K562 (cell line): ENCODE measurements at regions not wholly inside any gene's neighbourhood (a gene's known extent, or its start where the extent isn't known, plus 50 kb on each side); places are given as distances from the start of the nearest gene placed in this dataset.

Experiments used
- ATAC-seq: fragments of 200-7000 bp; cut with Tn5 transposase; 3 replicates; pipeline ENCODE4 v1.9.1; 2020; ENCODE audit warnings: moderate library complexity
- BruUV-seq: library from RNA; stranded (reverse); fragments of 400-500 nt; replicated peaks from 2 replicates; lab custom pipeline; 2021; lab: Mats Ljungman, UMichigan
- CTCF ChIA-PET: fragments of 300-600 bp; formaldehyde crosslinking; extraction: SDS; loops from one replicate; lab custom pipeline; 2021; ENCODE audit warnings: low intra/inter-chr PET ratio; lab: Yijun Ruan, JAX
- POLR2A ChIA-PET: fragments of 300-600, 350-650 bp; sonication (Branson Sonifier 250); formaldehyde crosslinking; extraction: SDS; loops from one replicate; lab custom pipeline; 2021; ENCODE audit warnings: antibody characterized with exemption, inconsistent platforms; lab: Yijun Ruan, JAX
- DNase-seq, 4 experiments: peaks; one replicate each; pipeline versions ENCODE4 v3.0.0 to v3.0.0-alpha.2; 2011 to 2018; ENCODE audit warnings: low spot score in 3 of 4, mixed read lengths in 3 of 4; ENCODE audit errors: extremely low read depth in 1 of 4
- FAIRE-seq: peaks from 2 replicates; lab custom pipeline; 2011; peaks lifted over from hg19 to GRCh38; lab: Jason Lieb, UNC
- H2AFZ ChIP-seq: 2 replicates; pipeline ENCODE4 v1.6.0; 2011; ENCODE audit warnings: low read depth, low read length, control low read depth, inconsistent platforms
- H3K27ac ChIP-seq: fragments of 200-600 bp; 3 replicates; pipeline ENCODE4 v1.8.0; 2011; ENCODE audit warnings: low read depth, mild to moderate bottlenecking, control low read depth, inconsistent platforms, low read length, moderate library complexity, mixed read lengths; ENCODE audit errors: extremely low read depth
- H3K27me3 ChIP-seq, 2 experiments: fragments of 300-600 bp in 1 of 2; 2 replicates in 1 of 2; 3 replicates in 1 of 2; pipeline versions ENCODE4 v1.6.0 to v1.8.0; 2011; ENCODE audit warnings: inconsistent platforms in 2 of 2, low read length in 2 of 2, mild to moderate bottlenecking in 1 of 2, mixed read lengths in 1 of 2, moderate library complexity in 1 of 2; ENCODE audit not compliant: control insufficient read depth in 2 of 2, insufficient read depth in 2 of 2
- H3K36me3 ChIP-seq: fragments of 300-600 bp; 3 replicates; pipeline ENCODE4 v1.8.0; 2011; ENCODE audit warnings: mild to moderate bottlenecking, low read length, inconsistent platforms; ENCODE audit not compliant: control insufficient read depth, insufficient read depth
- H3K4me1 ChIP-seq, 2 experiments: fragments of 200-600 bp in 1 of 2; replicated peaks in 1 of 2; 2 replicates in 1 of 2; 3 replicates in 1 of 2; pipeline versions ENCODE4 v1.5.1 to v1.8.0; 2011; ENCODE audit warnings: inconsistent platforms in 2 of 2, low read length in 2 of 2, mild to moderate bottlenecking in 1 of 2, mixed read lengths in 1 of 2, moderate library complexity in 1 of 2; ENCODE audit not compliant: control insufficient read depth in 2 of 2, insufficient read depth in 2 of 2
- H3K4me2 ChIP-seq: 2 replicates; pipeline ENCODE4 v1.6.1; 2011; ENCODE audit warnings: low read length, control low read depth, inconsistent platforms, mixed read lengths; ENCODE audit not compliant: insufficient read depth
- H3K4me3 ChIP-seq: fragments of 200-600 bp; sonication (generic), shearing (Covaris generic); 2 replicates; pipeline ENCODE4 v1.5.1; 2016; ENCODE audit warnings: control low read depth, inconsistent platforms
- H3K79me2 ChIP-seq: fragments of 200-600 bp; 3 replicates; pipeline ENCODE4 v1.8.0; 2011; ENCODE audit warnings: low read length, inconsistent platforms; ENCODE audit not compliant: control insufficient read depth, insufficient read depth
- H3K9ac ChIP-seq, 2 experiments: 2 replicates each; pipeline versions ENCODE4 v1.6.0 to v1.6.1; 2011; ENCODE audit warnings: low read depth in 2 of 2, low read length in 2 of 2, control low read depth in 1 of 2, inconsistent platforms in 1 of 2, mild to moderate bottlenecking in 1 of 2, mixed read lengths in 1 of 2; ENCODE audit not compliant: insufficient read depth in 1 of 2
- H3K9me1 ChIP-seq: one replicate; pipeline ENCODE4 v1.6.0; 2011; ENCODE audit warnings: inconsistent platforms, mild to moderate bottlenecking, low read length, moderate library complexity; ENCODE audit not compliant: control insufficient read depth, insufficient read depth
- H3K9me3 ChIP-seq: replicated peaks from 2 replicates; pipeline ENCODE4 v1.5.1; 2011; ENCODE audit warnings: low read depth, low read length, inconsistent platforms; ENCODE audit not compliant: control insufficient read depth, insufficient read depth
- H4K20me1 ChIP-seq: replicated peaks from 2 replicates; pipeline ENCODE4 v1.6.1; 2011; ENCODE audit warnings: low read length, inconsistent platforms, mixed read lengths; ENCODE audit not compliant: control insufficient read depth, insufficient read depth
- ETV5 ChIP-seq: sonication (generic); formaldehyde crosslinking; IDR thresholded peaks from 2 replicates; pipeline ENCODE4 v1.4.0; 2020; ENCODE audit warnings: low read depth, mild to moderate bottlenecking, missing genetic modification reagents
- GTF2F1 ChIP-seq: IDR thresholded peaks from 2 replicates; pipeline ENCODE4 v1.6.1; 2011; ENCODE audit warnings: low read depth, low read length, improper control_type of control experiment
- HMGN3 ChIP-seq: IDR thresholded peaks from 2 replicates; pipeline ENCODE4 v1.6.1; 2011; ENCODE audit warnings: borderline replicate concordance, low read depth, mild to moderate bottlenecking, mixed read lengths, low read length; ENCODE audit not compliant: insufficient read length; ENCODE audit errors: extremely low read depth
- ILF3 ChIP-seq: fragments of 450-650 bp; IDR thresholded peaks from 2 replicates; pipeline ENCODE4 v1.6.1; 2018; ENCODE audit warnings: antibody characterized with exemption, mild to moderate bottlenecking, moderate library complexity, borderline replicate concordance
- ILK ChIP-seq: fragments of 450-650 bp; IDR thresholded peaks from 2 replicates; pipeline ENCODE4 v1.6.1; 2016; ENCODE audit warnings: missing genetic modification characterization, low read depth, mild to moderate bottlenecking, missing compliant biosample characterization, moderate library complexity, borderline replicate concordance
- MNT ChIP-seq, 2 experiments: fragments of 450-650 bp; conservative IDR thresholded peaks; 2 replicates each; pipeline ENCODE4 v1.6.1; 2017; ENCODE audit warnings: mild to moderate bottlenecking in 2 of 2, moderate library complexity in 2 of 2
- NELFE ChIP-seq: IDR thresholded peaks from 2 replicates; pipeline ENCODE4 v1.6.1; 2011; ENCODE audit warnings: mild to moderate bottlenecking; ENCODE audit not compliant: insufficient read depth, insufficient read length
- NR1H2 ChIP-seq: sonication (generic); formaldehyde crosslinking; IDR thresholded peaks from 2 replicates; pipeline ENCODE4 v1.4.0; 2020; ENCODE audit warnings: mild to moderate bottlenecking, missing genetic modification reagents
- RHOXF2B ChIP-seq: fragments of 250-450 bp; sonication (Bioruptor Pico); conservative IDR thresholded peaks from 2 replicates; pipeline ENCODE4 v1.5.1; 2021
- SMARCA4 ChIP-seq: fragments of 450-650 bp; IDR thresholded peaks from 2 replicates; pipeline ENCODE4 v1.6.1; 2016
- SNRNP70 ChIP-seq: fragments of 200-400 bp; formaldehyde crosslinking; optimal IDR thresholded peaks from 2 replicates; pipeline ENCODE3; 2017; ENCODE audit warnings: low read depth, low read length
- STAG1 ChIP-seq: sonication (generic); formaldehyde crosslinking; IDR thresholded peaks from 2 replicates; pipeline ENCODE4 v1.5.0; 2020; ENCODE audit warnings: missing genetic modification reagents, borderline replicate concordance
- TARDBP ChIP-seq: fragments of 450-650 bp; IDR thresholded peaks from 2 replicates; pipeline ENCODE4 v1.6.1; 2016
- TCF7 ChIP-seq: sonication (generic); IDR thresholded peaks from 2 replicates; pipeline ENCODE4 v1.6.1; 2016; ENCODE audit warnings: antibody characterized with exemption, borderline replicate concordance
- XRCC5 ChIP-seq: fragments of 200-400 bp; formaldehyde crosslinking; IDR thresholded peaks from 2 replicates; pipeline ENCODE4 v1.6.1; 2017; ENCODE audit warnings: low read depth, mild to moderate bottlenecking, low read length
- ZNF232 ChIP-seq: sonication (generic); formaldehyde crosslinking; IDR thresholded peaks from 2 replicates; pipeline ENCODE4 v1.8.0; 2022; ENCODE audit warnings: mild to moderate bottlenecking, missing genetic modification reagents
- ZNF280B ChIP-seq: fragments of 250-450 bp; sonication (Bioruptor Pico); IDR thresholded peaks from 2 replicates; pipeline ENCODE4 v1.5.1; 2021; ENCODE audit warnings: mild to moderate bottlenecking
- ZNF444 ChIP-seq: fragments of 250-450 bp; sonication (Bioruptor Pico); IDR thresholded peaks from 2 replicates; pipeline ENCODE4 v1.4.0; 2020; ENCODE audit warnings: mild to moderate bottlenecking, moderate library complexity
- ZNF75A ChIP-seq: fragments of 450-650 bp; formaldehyde crosslinking; IDR thresholded peaks from 2 replicates; pipeline ENCODE4 v1.4.0; 2020; ENCODE audit warnings: mild to moderate bottlenecking
- ZNF77 ChIP-seq: fragments of 250-450 bp; sonication (Bioruptor Pico); IDR thresholded peaks from 2 replicates; pipeline ENCODE4 v1.5.0; 2020
- WGBS: fragments of 100-300 bp; shearing (Covaris generic); methylation state at CpG from one replicate; pipeline ENCODE4 v1.1.6; 2016; ENCODE audit warnings: low coverage, mixed read lengths; ENCODE audit not compliant: insufficient coverage; ENCODE audit errors: missing lambda C conversion rate; 5-methylcytosine and 5-hydroxymethylcytosine counted together
- in situ Hi-C: fragments of 300-500 bp; cut with MboI; formaldehyde crosslinking; loops from 4 replicates; pipeline ENCODE4 v1.15.0; 2018; ENCODE audit warnings: inconsistent platforms, mixed read lengths
- intact Hi-C: fragments of 100-400 bp; cut with micrococcal nuclease; formaldehyde crosslinking; loops from 2 replicates; pipeline ENCODE4 v1.14.2; 2022

DNA sequence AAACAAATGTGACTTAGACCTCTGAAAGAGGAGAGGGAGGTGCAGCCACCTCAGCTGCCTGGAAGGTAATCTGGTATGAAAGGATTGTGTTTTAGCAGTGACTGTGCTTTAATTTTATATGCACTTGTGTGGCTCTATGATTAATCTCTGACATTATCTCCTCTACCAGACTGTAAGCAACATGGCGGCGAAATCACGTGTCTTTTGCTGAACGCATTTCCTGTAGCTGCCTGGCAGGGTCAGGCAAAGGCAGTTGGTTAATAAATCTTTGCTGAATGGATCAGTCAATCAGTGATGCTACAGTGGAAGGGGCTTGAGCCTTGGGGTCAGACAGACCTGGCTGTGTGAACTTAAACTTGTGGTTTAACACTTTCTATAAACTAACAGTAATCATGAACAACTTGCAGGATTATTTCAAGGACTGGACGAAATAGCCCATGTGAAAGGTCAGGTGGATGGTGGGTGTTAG, 96.9 kb downstream of the ADSS2 start (continued):
- TF ChIP-seq ZNF280B (CRISPR knock-in tag) = no peak
- TF ChIP-seq GTF2F1 = no peak
- TF ChIP-seq ZNF232 (CRISPR knock-in tag) = no peak
- no peak for TF ChIP-seq ZNF444

GRCh38 chr1:244356376-244356775, 95.3 kb downstream of the ADSS2 start:
- Histone ChIP-seq H4K20me1 (no peaks in the 10 kb centered on the region), H3K9ac (no peak overlapping the region), H3K9me3 (no peaks in the 10 kb centered on the region), H3K4me1 (peaks cover 11 to 26% of the 10 kb centered on the region in 2 experiments), H3K36me3 (no peaks in the 10 kb centered on the region), H3K4me3 (no peak overlapping the region), H3K79me2 (no peaks in the 10 kb centered on the region), H2AFZ (no peak overlapping the region), H3K27ac (no peak overlapping the region), H3K27me3 (no peaks in the 10 kb centered on the region), H3K9me1 (no peaks in the 10 kb centered on the region), H3K4me2 (no peak overlapping the region)
- BruUV-seq = no TSS peak
- 67% methylated on average over 1 of the region's 1 CpG for WGBS
- ATAC-seq (no peak), DNase-seq (no peak), FAIRE-seq (no peak)
- intact Hi-C loops = no loop called here
- POLR2A ChIA-PET = interaction anchor here (6.7 kb wide), 1 partner anchor 12 kb away, joined by 45 read pairs; no protein-coding TSS in a partner anchor
- CTCF ChIA-PET = no interaction called here
- TF ChIP-seq RHOXF2B (CRISPR knock-in tag) (no peak), TCF7 (no peak), XRCC5 (no peak), NR1H2 (CRISPR knock-in tag) (no peak), NELFE (no peak), ETV5 (CRISPR knock-in tag) (no peak), MNT (conservative IDR thresholded peaks at IDR 0.05) (no peak), SNRNP70 (no peak), TARDBP (no peak), SMARCA4 (no peak), HMGN3 (no peak), ZNF77 (CRISPR knock-in tag) (no peak), ZNF75A (CRISPR knock-in tag) (no peak), STAG1 (CRISPR knock-in tag) (no peak), ILK (tag) (no peak), ILF3 (no peak)
- in situ Hi-C loops = no loop called here
